ENCODE measurements at regions not wholly inside any gene's neighbourhood (a gene's known extent, or its start where the extent isn't known, plus 50 kb on each side); places are given as distances from the start of the nearest gene placed in this dataset.

DNA sequence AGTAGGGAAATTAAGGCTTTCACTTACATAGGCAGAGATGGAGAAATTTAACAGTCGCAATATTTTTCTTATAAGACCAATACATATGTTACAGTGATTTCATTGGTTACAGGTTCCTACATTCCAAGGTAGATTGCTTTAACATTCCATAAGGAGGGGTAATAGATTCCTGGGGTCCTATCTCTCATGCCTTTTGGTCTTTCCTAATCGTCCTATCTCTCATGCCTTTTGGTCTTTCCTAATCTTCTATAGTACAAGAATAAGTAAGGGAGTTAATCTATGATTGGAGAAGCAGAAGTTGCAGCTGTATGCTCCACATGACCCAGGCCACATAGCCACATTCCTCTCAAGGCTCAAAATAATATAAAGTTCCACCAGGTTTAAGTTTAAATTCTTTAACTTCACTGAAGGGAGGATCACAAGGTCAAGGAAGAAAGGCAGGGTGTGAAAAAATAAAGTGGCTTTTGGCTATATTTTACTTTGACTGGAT, 285.0 kb upstream of the BOD1L1 start:
- no peak overlapping the region for H2AFZ ChIP-seq (ENCODE audit: low read length)
- H3K18ac ChIP-seq (ENCODE audit: insufficient read length, low read depth, low read length) = no peak overlapping the region
- H3K27ac Mint-ChIP-seq = no peak overlapping the region
- H2BK12ac ChIP-seq (ENCODE audit: insufficient read length, low read depth, low read length) = no peak overlapping the region
- H3K9ac ChIP-seq (ENCODE audit: extremely low read depth, insufficient read length, low read length) = no peak overlapping the region
- no peak overlapping the region for H2BK20ac ChIP-seq (ENCODE audit: low read depth, low read length, poor library complexity, severe bottlenecking)
- H3K27me3 ChIP-seq (ENCODE audit: insufficient read depth, low read length) = no peaks in the 10 kb centered on the region
- no peak overlapping the region for H3K4ac ChIP-seq (ENCODE audit: low read depth, low read length)
- no peak overlapping the region for H3K14ac ChIP-seq (ENCODE audit: insufficient read depth, low read length)
- H3K27me3 Mint-ChIP-seq (ENCODE audit: low read depth) = no peaks in the 10 kb centered on the region
- DNase-seq = no peak
- no CpG with 5 or more reads among the region's 2 CpGs for whole genome bisulfite sequencing (ENCODE audit: extremely low coverage, insufficient read length, low lambda C conversion rate)
- no peak overlapping the region for H2BK5ac ChIP-seq (ENCODE audit: insufficient read length, low read length)
- H3K4me3 Mint-ChIP-seq = no peak overlapping the region
- no peak overlapping the region for H2BK120ac ChIP-seq (ENCODE audit: low read depth, low read length, poor library complexity, severe bottlenecking)
- H3T11ph ChIP-seq (ENCODE audit: low read length) = no peak overlapping the region
- H3K9me3 Mint-ChIP-seq = no peaks in the 10 kb centered on the region
- H4K8ac ChIP-seq (replicated peaks; ENCODE audit: insufficient read length, low read depth, low read length) = no peak overlapping the region
- H3K79me1 ChIP-seq (ENCODE audit: insufficient read depth, low read depth, low read length, poor library complexity, severe bottlenecking) = no peaks in the 10 kb centered on the region
- no peak overlapping the region for H3K56ac ChIP-seq (ENCODE audit: insufficient read length, low read depth, low read length)
- H3K79me2 ChIP-seq (ENCODE audit: insufficient read depth, low read length) = no peaks in the 10 kb centered on the region
- peaks cover 2 to 5% of the 10 kb centered on the region in 2 experiments; a peak in 2 of 4 replicates for H3K4me1 Mint-ChIP-seq
- TF ChIP-seq, protein P1, sequence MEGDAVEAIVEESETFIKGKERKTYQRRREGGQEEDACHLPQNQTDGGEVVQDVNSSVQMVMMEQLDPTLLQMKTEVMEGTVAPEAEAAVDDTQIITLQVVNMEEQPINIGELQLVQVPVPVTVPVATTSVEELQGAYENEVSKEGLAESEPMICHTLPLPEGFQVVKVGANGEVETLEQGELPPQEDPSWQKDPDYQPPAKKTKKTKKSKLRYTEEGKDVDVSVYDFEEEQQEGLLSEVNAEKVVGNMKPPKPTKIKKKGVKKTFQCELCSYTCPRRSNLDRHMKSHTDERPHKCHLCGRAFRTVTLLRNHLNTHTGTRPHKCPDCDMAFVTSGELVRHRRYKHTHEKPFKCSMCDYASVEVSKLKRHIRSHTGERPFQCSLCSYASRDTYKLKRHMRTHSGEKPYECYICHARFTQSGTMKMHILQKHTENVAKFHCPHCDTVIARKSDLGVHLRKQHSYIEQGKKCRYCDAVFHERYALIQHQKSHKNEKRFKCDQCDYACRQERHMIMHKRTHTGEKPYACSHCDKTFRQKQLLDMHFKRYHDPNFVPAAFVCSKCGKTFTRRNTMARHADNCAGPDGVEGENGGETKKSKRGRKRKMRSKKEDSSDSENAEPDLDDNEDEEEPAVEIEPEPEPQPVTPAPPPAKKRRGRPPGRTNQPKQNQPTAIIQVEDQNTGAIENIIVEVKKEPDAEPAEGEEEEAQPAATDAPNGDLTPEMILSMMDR (conservative IDR thresholded peaks at IDR 0.05) = no peak
- 0 out of 2 replicates have a peak, but pooled peaks cover 2% of the 10 kb centered on the region for H3K4me1 ChIP-seq (ENCODE audit: insufficient read depth, low read length)
- H3K27ac ChIP-seq (ENCODE audit: insufficient read length, low read depth, low read length) = no peak overlapping the region
- no peaks in the 10 kb centered on the region for H3K23me2 ChIP-seq (ENCODE audit: insufficient read length, low read depth, low read length, poor library complexity, severe bottlenecking)
- H4K91ac ChIP-seq (ENCODE audit: insufficient read length, low read depth, low read length) = no peak overlapping the region
- no peaks in the 10 kb centered on the region for H3K9me3 ChIP-seq (ENCODE audit: control insufficient read depth, low read depth, low read length)
- H3K23ac ChIP-seq (ENCODE audit: insufficient read length, low read depth, low read length) = no peak overlapping the region
- no peak overlapping the region for H2AK5ac ChIP-seq (ENCODE audit: insufficient read length, low read length)
- H4K5ac ChIP-seq (ENCODE audit: insufficient read length, low read depth, low read length) = no peak overlapping the region
- H3K4me2 ChIP-seq (ENCODE audit: insufficient read depth, insufficient read length, low read length) = no peak overlapping the region
- H4K20me1 ChIP-seq (ENCODE audit: control insufficient read depth, insufficient read depth, insufficient read length) = no peaks in the 10 kb centered on the region
- no peaks in the 10 kb centered on the region for H3K36me3 Mint-ChIP-seq (ENCODE audit: insufficient read depth in 1 of 3, low read depth in 3 of 3)
- H2BK15ac ChIP-seq (ENCODE audit: low read depth, low read length) = no peak overlapping the region

Measured in H9 (cell line).